ENCODE measurements at regions not wholly inside any gene's neighbourhood (a gene's known extent, or its start where the extent isn't known, plus 50 kb on each side); places are given as distances from the start of the nearest gene placed in this dataset.

DNA sequence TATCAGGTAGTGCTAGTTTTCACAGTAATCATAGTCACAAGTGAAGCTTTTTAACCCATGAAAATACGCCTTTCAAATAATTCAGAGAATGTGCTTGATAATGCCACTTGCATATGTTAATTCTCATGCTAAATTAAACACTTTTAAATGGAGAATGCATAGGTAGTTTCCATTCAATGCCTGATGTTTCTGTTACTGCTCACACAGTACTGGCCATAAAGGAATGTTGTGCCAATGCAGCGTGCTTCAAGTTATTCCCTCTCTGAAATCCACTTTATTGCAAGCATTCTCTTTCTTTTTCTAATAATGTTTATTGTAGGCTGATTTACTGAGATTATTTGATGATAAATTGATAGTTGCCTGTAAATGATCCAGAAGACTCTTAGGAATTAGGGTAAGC is 513.0 kb upstream of the KLF12 start:
- TF ChIP-seq EGR1 (IDR thresholded peaks at IDR 0.05; ENCODE audit: borderline replicate concordance, low read depth, low read length), result no peak
- TF ChIP-seq TAF1 (IDR thresholded peaks at IDR 0.05; ENCODE audit: low read depth, low read length), result no peak
- TF ChIP-seq, protein P1, sequence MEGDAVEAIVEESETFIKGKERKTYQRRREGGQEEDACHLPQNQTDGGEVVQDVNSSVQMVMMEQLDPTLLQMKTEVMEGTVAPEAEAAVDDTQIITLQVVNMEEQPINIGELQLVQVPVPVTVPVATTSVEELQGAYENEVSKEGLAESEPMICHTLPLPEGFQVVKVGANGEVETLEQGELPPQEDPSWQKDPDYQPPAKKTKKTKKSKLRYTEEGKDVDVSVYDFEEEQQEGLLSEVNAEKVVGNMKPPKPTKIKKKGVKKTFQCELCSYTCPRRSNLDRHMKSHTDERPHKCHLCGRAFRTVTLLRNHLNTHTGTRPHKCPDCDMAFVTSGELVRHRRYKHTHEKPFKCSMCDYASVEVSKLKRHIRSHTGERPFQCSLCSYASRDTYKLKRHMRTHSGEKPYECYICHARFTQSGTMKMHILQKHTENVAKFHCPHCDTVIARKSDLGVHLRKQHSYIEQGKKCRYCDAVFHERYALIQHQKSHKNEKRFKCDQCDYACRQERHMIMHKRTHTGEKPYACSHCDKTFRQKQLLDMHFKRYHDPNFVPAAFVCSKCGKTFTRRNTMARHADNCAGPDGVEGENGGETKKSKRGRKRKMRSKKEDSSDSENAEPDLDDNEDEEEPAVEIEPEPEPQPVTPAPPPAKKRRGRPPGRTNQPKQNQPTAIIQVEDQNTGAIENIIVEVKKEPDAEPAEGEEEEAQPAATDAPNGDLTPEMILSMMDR (IDR thresholded peaks at IDR 0.05; ENCODE audit: control extremely low read depth in 1 of 3, insufficient read depth in 1 of 3, low read depth in 1 of 3, low read length in 3 of 3), result no peak
- TF ChIP-seq RAD21 (IDR thresholded peaks at IDR 0.05 in 1 of 2, conservative IDR thresholded peaks at IDR 0.05 in 1 of 2; ENCODE audit: low read depth in 2 of 2, low read length in 2 of 2), result no peak
- no peak for TF ChIP-seq EZH2 (IDR thresholded peaks at IDR 0.05; ENCODE audit: low read depth, low read length, severe bottlenecking)
- no peak for TF ChIP-seq JUND (IDR thresholded peaks at IDR 0.05; ENCODE audit: low read length)
- TF ChIP-seq POLR2AphosphoS5 (IDR thresholded peaks at IDR 0.05; ENCODE audit: low read depth, low read length), result no peak
- no peak for TF ChIP-seq HDAC6 (IDR thresholded peaks at IDR 0.05; ENCODE audit: low read depth, low read length)
